Uterus (tissue), 2 donors: ENCODE measurements at regions not wholly inside any gene's neighbourhood (a gene's known extent, or its start where the extent isn't known, plus 50 kb on each side); places are given as distances from the start of the nearest gene placed in this dataset.

Source experiments
- POLR2A ChIP-seq, 2 donors: fragments of 450-650 bp; IDR thresholded peaks; one replicate each; pipeline ENCODE4 v1.6.1; 2016; ENCODE audit warnings: antibody characterized with exemption in 2 of 2, mild to moderate bottlenecking in 1 of 2, moderate library complexity in 1 of 2
- TF ChIP-seq, protein P1 (sequence below), 4 experiments: fragments of 200-600 bp in 2 of 4; fragments of 450-650 bp in 2 of 4; sonication (generic) in 2 of 4; IDR thresholded peaks; one replicate each; pipeline ENCODE4 v1.5.1; 2016 to 2019; ENCODE audit warnings: antibody characterized with exemption in 4 of 4, mild to moderate bottlenecking in 2 of 4, moderate library complexity in 1 of 4

DNA sequence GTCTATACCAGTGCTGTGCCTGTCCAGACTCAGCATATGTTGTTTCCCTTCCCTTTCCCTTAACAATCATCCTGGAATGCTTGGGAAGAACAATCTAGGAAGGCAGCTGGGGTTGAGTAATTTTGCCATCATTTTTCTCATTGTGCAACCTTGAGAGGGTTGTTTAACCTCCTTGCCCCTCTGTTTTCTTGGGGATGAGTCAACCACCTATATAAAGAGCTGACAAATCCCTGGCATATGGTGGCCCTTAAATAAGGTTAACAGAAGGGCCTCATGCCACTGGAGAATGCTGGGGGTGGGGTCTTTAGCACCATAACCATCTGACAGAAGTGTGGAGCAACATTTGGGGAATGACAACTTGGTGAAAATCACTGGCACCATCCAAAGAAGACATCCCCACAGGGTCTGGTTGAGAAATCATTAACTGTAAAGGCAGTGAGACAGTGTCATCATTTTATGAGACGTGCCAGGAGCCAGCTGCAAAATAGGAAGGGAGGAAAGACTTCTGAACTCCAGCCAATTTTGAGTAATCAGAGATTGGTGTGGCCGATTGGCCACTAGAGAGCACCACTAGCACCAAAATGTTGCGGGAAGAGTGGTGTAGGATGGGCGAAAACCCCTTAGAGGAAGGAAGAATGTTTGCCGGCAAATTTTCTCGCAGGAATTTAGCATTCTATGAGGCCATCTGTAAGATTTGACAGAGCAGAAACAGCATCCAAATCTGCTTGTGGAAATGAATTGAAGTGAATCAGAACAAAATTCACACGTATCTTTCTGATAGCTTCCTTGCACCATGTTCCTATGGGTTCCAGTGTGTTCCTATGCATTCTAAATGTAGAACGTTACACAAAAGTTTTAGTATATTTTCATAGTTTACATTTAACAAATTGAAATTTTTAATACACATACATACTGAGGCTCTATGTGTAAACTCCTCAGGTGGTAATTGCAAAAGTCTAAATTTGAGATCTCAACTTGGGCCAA, 113.8 kb downstream of the MSX2 start:
- TF ChIP-seq, protein P1, sequence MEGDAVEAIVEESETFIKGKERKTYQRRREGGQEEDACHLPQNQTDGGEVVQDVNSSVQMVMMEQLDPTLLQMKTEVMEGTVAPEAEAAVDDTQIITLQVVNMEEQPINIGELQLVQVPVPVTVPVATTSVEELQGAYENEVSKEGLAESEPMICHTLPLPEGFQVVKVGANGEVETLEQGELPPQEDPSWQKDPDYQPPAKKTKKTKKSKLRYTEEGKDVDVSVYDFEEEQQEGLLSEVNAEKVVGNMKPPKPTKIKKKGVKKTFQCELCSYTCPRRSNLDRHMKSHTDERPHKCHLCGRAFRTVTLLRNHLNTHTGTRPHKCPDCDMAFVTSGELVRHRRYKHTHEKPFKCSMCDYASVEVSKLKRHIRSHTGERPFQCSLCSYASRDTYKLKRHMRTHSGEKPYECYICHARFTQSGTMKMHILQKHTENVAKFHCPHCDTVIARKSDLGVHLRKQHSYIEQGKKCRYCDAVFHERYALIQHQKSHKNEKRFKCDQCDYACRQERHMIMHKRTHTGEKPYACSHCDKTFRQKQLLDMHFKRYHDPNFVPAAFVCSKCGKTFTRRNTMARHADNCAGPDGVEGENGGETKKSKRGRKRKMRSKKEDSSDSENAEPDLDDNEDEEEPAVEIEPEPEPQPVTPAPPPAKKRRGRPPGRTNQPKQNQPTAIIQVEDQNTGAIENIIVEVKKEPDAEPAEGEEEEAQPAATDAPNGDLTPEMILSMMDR (IDR thresholded peaks at IDR 0.05): peak in 2 of 4 experiments; percentile 28 to 29
- TF ChIP-seq POLR2A (IDR thresholded peaks at IDR 0.05): no peak
